Upper lobe of right lung (tissue), 1 donor: ENCODE measurements at regions not wholly inside any gene's neighbourhood (a gene's known extent, or its start where the extent isn't known, plus 50 kb on each side); places are given as distances from the start of the nearest gene placed in this dataset.

Experiments
- ATAC-seq: fragments of 200-7000 bp; cut with Tn5 transposase; one replicate; pipeline ENCODE4 v1.9.1; 2020; ENCODE audit warnings: mild to moderate bottlenecking, moderate library complexity
- DNase-seq: peaks from one replicate; pipeline ENCODE4 v3.0.0-alpha.2; 2020
- H3K27ac ChIP-seq: fragments of 200-600 bp; one replicate; pipeline ENCODE4 v1.8.0; 2022
- H3K27me3 ChIP-seq: fragments of 200-600 bp; one replicate; pipeline ENCODE4 v1.8.0; 2022; ENCODE audit warnings: mild to moderate bottlenecking
- H3K36me3 ChIP-seq: fragments of 200-600 bp; one replicate; pipeline ENCODE4 v1.8.0; 2022
- H3K4me1 ChIP-seq: fragments of 200-600 bp; one replicate; pipeline ENCODE4 v1.8.0; 2022
- H3K4me3 ChIP-seq: fragments of 200-600 bp; one replicate; pipeline ENCODE4 v1.8.0; 2022; ENCODE audit warnings: mild to moderate bottlenecking
- H3K9me3 ChIP-seq: fragments of 200-600 bp; one replicate; pipeline ENCODE4 v1.8.0; 2022
- intact Hi-C: fragments of 100-400 bp; cut with DNase I; formaldehyde crosslinking; loops from one replicate; pipeline ENCODE4 v1.11.0; 2022
- TF ChIP-seq, protein P1 (sequence below): fragments of 200-600 bp; IDR thresholded peaks from one replicate; pipeline ENCODE4 v1.8.0; 2022; ENCODE audit warnings: antibody characterized with exemption
- donor health status: DM: no; HTN: yes; CAD: no; lungs with severe emphysema.

DNA sequence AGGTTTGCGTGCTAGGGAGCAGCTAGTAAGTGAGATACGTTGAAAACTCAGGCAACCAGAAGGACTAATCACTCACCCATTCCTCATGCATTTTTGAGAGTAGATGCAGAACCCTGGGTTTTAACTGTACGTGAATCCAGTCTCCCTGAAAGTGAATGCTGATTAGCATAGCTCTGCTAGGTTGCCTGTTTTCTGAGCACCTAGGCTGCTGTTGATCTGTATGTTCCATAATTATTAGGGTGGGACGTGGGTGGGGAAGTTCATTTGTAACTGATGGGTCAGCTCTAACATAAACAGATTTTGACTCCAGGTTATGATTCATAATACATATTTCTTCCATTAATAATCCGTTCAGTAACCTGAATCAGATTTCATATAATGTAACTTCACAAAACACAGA lies 379.0 kb upstream of the FANCL start:
- H3K36me3 ChIP-seq, result no peaks in the 10 kb centered on the region
- no peaks in the 10 kb centered on the region for H3K9me3 ChIP-seq
- no peak for ATAC-seq

DNA sequence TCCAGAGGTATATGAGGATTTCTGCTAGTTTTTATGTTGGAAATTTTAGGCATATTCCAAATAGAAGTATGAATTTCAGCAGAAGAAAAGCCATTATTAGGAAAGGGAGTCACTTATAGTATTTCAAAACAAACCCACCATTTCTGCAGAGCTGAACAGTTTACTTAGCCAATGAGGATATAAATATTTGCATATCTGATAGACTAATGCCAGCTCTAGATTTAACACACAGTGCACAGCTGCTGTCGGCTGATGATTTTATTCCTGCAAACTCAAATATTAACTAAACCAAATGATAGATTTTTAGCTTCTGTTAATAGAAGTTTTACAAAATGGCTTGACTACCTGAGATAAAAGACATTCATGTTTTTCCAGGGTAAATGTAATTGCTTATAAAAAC lies 375.8 kb upstream of the FANCL start:
- DNase-seq (no peak), ATAC-seq (no peak)
- no peaks in the 10 kb centered on the region for H3K4me1 ChIP-seq
- TF ChIP-seq, protein P1, sequence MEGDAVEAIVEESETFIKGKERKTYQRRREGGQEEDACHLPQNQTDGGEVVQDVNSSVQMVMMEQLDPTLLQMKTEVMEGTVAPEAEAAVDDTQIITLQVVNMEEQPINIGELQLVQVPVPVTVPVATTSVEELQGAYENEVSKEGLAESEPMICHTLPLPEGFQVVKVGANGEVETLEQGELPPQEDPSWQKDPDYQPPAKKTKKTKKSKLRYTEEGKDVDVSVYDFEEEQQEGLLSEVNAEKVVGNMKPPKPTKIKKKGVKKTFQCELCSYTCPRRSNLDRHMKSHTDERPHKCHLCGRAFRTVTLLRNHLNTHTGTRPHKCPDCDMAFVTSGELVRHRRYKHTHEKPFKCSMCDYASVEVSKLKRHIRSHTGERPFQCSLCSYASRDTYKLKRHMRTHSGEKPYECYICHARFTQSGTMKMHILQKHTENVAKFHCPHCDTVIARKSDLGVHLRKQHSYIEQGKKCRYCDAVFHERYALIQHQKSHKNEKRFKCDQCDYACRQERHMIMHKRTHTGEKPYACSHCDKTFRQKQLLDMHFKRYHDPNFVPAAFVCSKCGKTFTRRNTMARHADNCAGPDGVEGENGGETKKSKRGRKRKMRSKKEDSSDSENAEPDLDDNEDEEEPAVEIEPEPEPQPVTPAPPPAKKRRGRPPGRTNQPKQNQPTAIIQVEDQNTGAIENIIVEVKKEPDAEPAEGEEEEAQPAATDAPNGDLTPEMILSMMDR, result no peak
- no peaks in the 10 kb centered on the region for H3K9me3 ChIP-seq
- intact Hi-C loops, result no loop called here
- no peak overlapping the region for H3K27ac ChIP-seq
- H3K36me3 ChIP-seq, result no peaks in the 10 kb centered on the region
- H3K27me3 ChIP-seq, result no peaks in the 10 kb centered on the region
- no peak overlapping the region for H3K4me3 ChIP-seq

More for the DNA sequence above, 379.0 kb upstream of the FANCL start:
- H3K4me3 ChIP-seq, result no peak overlapping the region
- intact Hi-C loops, result no loop called here
- no peak for DNase-seq
- H3K27me3 ChIP-seq, result no peaks in the 10 kb centered on the region
- H3K4me1 ChIP-seq, result no peaks in the 10 kb centered on the region
- no peak overlapping the region for H3K27ac ChIP-seq
- TF ChIP-seq, protein P1, result no peak

DNA sequence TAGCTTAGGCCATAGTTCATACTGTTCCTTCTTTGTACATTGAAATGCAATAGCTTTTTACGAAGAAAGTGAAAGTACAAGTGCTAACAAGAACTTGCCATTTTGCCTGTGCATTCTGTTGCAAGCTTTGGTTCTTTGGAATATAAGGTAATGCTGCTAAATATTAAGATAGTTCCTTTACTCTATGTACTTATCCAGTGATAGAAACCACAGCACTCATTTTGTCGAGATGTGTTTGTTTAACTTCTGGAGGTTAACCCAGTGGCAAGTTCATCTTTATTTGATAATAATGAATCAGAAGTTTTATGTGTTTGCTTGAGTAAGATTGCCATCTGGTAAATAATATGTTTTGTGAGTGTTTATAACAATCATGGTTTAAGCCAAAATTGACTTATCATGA lies 373.1 kb upstream of the FANCL start:
- intact Hi-C loops, result no loop called here
- Histone ChIP-seq H3K4me1 (no peaks in the 10 kb centered on the region), H3K27ac (no peak overlapping the region), H3K36me3 (no peaks in the 10 kb centered on the region), H3K9me3 (no peaks in the 10 kb centered on the region), H3K4me3 (no peak overlapping the region), H3K27me3 (no peaks in the 10 kb centered on the region)
- ATAC-seq (no peak), DNase-seq (no peak)
- TF ChIP-seq, protein P1, result no peak

DNA sequence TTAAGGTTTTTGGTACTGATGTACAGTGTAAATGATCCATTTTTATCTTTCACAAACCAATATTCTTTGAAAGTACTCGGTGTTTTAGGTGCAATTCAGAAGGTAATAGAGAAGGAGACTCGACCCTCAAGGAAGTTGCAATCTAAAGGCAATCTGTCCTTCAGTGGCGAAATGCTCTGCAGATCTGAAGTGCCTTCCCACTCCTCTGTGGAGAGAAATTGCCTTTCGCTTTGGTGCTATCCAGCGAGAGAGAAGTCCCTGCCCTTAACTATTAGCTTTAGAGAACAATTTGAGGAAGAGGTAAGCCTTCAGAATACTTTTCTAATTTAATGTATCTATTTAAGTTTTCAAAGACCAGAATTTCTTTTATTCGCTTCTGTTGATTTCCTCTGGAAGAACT lies 371.8 kb upstream of the FANCL start:
- DNase-seq (no peak), ATAC-seq (no peak)
- intact Hi-C loops, result no loop called here
- Histone ChIP-seq H3K9me3 (no peaks in the 10 kb centered on the region), H3K4me1 (no peaks in the 10 kb centered on the region), H3K4me3 (no peak overlapping the region), H3K36me3 (no peaks in the 10 kb centered on the region), H3K27ac (no peak overlapping the region), H3K27me3 (no peaks in the 10 kb centered on the region)
- TF ChIP-seq, protein P1, result no peak

DNA sequence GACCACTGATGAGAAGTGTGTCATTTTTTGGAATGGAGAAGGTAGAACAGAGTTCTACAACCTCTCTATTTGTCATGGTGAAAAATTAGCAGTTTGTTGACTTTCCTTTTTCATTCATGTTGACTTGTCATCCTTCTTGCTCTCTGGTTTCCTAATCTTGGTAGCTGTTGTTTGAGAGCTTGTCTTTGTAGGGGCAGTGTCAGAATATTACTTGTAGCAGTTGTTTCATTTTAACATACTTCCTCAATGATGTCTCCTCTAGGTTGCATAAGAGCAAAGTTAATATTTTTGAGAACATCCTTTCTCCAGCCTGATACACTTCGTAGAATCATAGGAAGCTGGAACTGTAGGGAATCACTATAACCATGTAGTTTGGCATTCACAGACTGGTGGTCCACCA lies 368.2 kb upstream of the FANCL start:
- Histone ChIP-seq H3K27me3 (no peaks in the 10 kb centered on the region), H3K4me1 (no peaks in the 10 kb centered on the region), H3K36me3 (no peaks in the 10 kb centered on the region), H3K27ac (no peak overlapping the region), H3K9me3 (no peaks in the 10 kb centered on the region), H3K4me3 (no peak overlapping the region)
- intact Hi-C loops, result no loop called here
- no peak for DNase-seq
- ATAC-seq, result no peak
- TF ChIP-seq, protein P1, result no peak

DNA sequence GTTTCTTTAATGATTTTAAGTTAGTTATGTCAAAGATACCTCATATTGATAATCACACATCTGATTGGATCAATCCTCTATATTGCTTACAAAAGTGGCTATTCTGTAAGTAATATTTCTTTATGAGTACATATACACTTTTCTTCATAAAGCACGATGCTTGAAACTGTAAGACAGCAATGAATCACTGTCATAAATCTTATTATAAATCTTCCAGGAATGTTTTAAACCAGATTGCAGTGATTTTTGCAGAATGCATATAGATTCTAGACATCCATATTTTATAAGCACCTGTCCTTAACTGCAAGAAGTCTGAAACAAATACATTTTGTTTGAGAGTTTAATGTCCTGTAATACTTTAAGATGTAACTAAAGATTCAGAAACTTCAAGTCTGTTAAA lies 367.0 kb upstream of the FANCL start:
- Histone ChIP-seq H3K9me3 (no peaks in the 10 kb centered on the region), H3K36me3 (no peaks in the 10 kb centered on the region), H3K4me3 (no peak overlapping the region), H3K27me3 (no peaks in the 10 kb centered on the region), H3K27ac (no peak overlapping the region), H3K4me1 (no peaks in the 10 kb centered on the region)
- TF ChIP-seq, protein P1, result no peak
- intact Hi-C loops, result no loop called here
- ATAC-seq (no peak), DNase-seq (no peak)
